Glomerular visceral epithelial cell (primary cell): ENCODE measurements at regions not wholly inside any gene's neighbourhood (a gene's known extent, or its start where the extent isn't known, plus 50 kb on each side); places are given as distances from the start of the nearest gene placed in this dataset.

Experiments
- DNase-seq: peaks from one replicate; pipeline ENCODE4 v3.0.0-alpha.2; 2016; ENCODE audit errors: extremely low spot score

DNA sequence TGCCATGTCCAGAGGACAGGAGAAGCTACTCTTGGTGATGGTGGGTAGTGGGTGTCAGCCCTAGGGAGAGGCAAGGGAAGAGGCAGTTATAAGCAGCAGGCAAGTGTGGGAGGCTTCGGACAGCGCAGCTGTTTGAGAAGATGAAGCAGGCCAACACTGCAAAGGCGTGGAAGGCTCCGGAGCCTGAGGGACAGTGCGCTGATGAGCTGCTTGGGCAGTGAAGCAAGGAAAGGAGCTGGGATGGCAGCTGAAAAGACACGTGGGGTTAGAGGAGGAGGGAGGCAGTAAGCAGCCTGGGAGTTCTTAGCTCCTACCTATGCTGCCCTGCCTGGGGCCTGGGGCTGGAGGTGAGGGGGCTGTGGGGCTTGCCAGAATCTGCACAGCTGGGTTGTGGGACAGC lies 50.1 kb upstream of the CRTAC1 start:
- DNase-seq: peak; percentile 23
